ENCODE measurements at regions not wholly inside any gene's neighbourhood (a gene's known extent, or its start where the extent isn't known, plus 50 kb on each side); places are given as distances from the start of the nearest gene placed in this dataset.

- TF ChIP-seq, protein P1, sequence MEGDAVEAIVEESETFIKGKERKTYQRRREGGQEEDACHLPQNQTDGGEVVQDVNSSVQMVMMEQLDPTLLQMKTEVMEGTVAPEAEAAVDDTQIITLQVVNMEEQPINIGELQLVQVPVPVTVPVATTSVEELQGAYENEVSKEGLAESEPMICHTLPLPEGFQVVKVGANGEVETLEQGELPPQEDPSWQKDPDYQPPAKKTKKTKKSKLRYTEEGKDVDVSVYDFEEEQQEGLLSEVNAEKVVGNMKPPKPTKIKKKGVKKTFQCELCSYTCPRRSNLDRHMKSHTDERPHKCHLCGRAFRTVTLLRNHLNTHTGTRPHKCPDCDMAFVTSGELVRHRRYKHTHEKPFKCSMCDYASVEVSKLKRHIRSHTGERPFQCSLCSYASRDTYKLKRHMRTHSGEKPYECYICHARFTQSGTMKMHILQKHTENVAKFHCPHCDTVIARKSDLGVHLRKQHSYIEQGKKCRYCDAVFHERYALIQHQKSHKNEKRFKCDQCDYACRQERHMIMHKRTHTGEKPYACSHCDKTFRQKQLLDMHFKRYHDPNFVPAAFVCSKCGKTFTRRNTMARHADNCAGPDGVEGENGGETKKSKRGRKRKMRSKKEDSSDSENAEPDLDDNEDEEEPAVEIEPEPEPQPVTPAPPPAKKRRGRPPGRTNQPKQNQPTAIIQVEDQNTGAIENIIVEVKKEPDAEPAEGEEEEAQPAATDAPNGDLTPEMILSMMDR (IDR thresholded peaks at IDR 0.05) = no peak
- TF ChIP-seq POLR2AphosphoS5 (IDR thresholded peaks at IDR 0.05) (no peak), POLR2A (IDR thresholded peaks at IDR 0.05) (no peak), EP300 (IDR thresholded peaks at IDR 0.05) (no peak)
Measured at GRCh38 chr6:142633317-142633716, 311.7 kb downstream of the HIVEP2 start.
